HepG2 (cell line): ENCODE measurements at regions not wholly inside any gene's neighbourhood (a gene's known extent, or its start where the extent isn't known, plus 50 kb on each side); places are given as distances from the start of the nearest gene placed in this dataset.
A peak's percentile ranks its signal among the peaks of the same experiment; 100 is the strongest.
"Not testable (repeated sequence)": the region's sequence is repeated elsewhere in the genome, so short reads cannot be mapped to it uniquely, and the experiment has no call there.

Experiments used
- ATAC-seq: fragments of 200-7000 bp; cut with Tn5 transposase; 3 replicates; pipeline ENCODE4 v1.9.1; 2020; ENCODE audit warnings: mild to moderate bottlenecking, moderate library complexity
- BruUV-seq: library from RNA; stranded (reverse); fragments of 400-500 nt; replicated peaks from 2 replicates; lab custom pipeline; 2021; lab: Mats Ljungman, UMichigan
- CTCF ChIA-PET: fragments of 300-600 bp; formaldehyde crosslinking; extraction: SDS; loops from one replicate; lab custom pipeline; 2021; ENCODE audit warnings: low total read pairs, inconsistent platforms, low intra/inter-chr PET ratio; lab: Yijun Ruan, JAX
- POLR2A ChIA-PET: fragments of 350-600 bp; sonication (Branson Sonifier 250); formaldehyde crosslinking; loops from one replicate; lab custom pipeline; 2020; ENCODE audit warnings: antibody characterized with exemption, inconsistent platforms; lab: Yijun Ruan, JAX
- DNase-seq: peaks from one replicate; pipeline ENCODE4 v3.0.0-alpha.2; 2015; ENCODE audit warnings: low spot score
- FAIRE-seq: peaks from 3 replicates; lab custom pipeline; 2011; peaks lifted over from hg19 to GRCh38; lab: Jason Lieb, UNC
- H2AFZ ChIP-seq: one replicate; pipeline ENCODE4 v1.6.1; 2011; ENCODE audit warnings: low read length, inconsistent platforms
- H3K27ac ChIP-seq: fragments of 300-600 bp; 3 replicates; pipeline ENCODE4 v1.8.0; 2011; ENCODE audit warnings: mixed run types, mild to moderate bottlenecking, mixed read lengths, low read length, inconsistent platforms; ENCODE audit not compliant: insufficient read depth; ENCODE audit errors: extremely low read length
- H3K27me3 ChIP-seq, 2 experiments: fragments of 200-600 bp in 1 of 2; 2 replicates in 1 of 2; 3 replicates in 1 of 2; pipeline versions ENCODE4 v1.6.0 to v1.8.0; 2011; ENCODE audit warnings: low read length in 2 of 2, mild to moderate bottlenecking in 2 of 2, moderate library complexity in 2 of 2, inconsistent platforms in 1 of 2; ENCODE audit not compliant: insufficient read depth in 2 of 2, control insufficient read depth in 1 of 2
- H3K36me3 ChIP-seq, 2 experiments: fragments of 200-600 bp in 1 of 2; replicated peaks in 1 of 2; 2 replicates in 1 of 2; 3 replicates in 1 of 2; pipeline versions ENCODE4 v1.5.1 to v1.8.0; 2011; ENCODE audit warnings: low read length in 2 of 2, inconsistent platforms in 1 of 2; ENCODE audit not compliant: insufficient read depth in 2 of 2, control insufficient read depth in 1 of 2
- H3K4me1 ChIP-seq: 2 replicates; pipeline ENCODE4 v1.5.1; 2012; ENCODE audit warnings: low read length, inconsistent platforms; ENCODE audit not compliant: insufficient read depth
- H3K4me2 ChIP-seq: 2 replicates; pipeline ENCODE4 v1.6.0; 2011; ENCODE audit warnings: low read depth, low read length, inconsistent platforms
- H3K4me3 ChIP-seq, 3 experiments: fragments of 200-600 bp in 1 of 3; sonication (generic), shearing (Covaris generic) in 1 of 3; replicated peaks in 1 of 3; 2 replicates each; pipeline ENCODE4 v1.5.1; 2011 to 2016; ENCODE audit warnings: low read length in 3 of 3, inconsistent platforms in 2 of 3, low read depth in 2 of 3, mild to moderate bottlenecking in 2 of 3, control low read depth in 1 of 3, mixed read lengths in 1 of 3; ENCODE audit not compliant: insufficient read depth in 1 of 3
- H3K79me2 ChIP-seq: one replicate; pipeline ENCODE4 v1.6.1; 2011; ENCODE audit warnings: low read length, inconsistent platforms; ENCODE audit not compliant: insufficient read depth
- H3K9ac ChIP-seq: 2 replicates; pipeline ENCODE4 v1.6.0; 2011; ENCODE audit warnings: mild to moderate bottlenecking, low read depth, low read length, inconsistent platforms; ENCODE audit not compliant: insufficient read depth
- H3K9me3 ChIP-seq: 2 replicates; pipeline ENCODE4 v1.5.1; 2012; ENCODE audit warnings: mild to moderate bottlenecking, low read length
- H4K20me1 ChIP-seq: 2 replicates; pipeline ENCODE4 v1.6.0; 2011; ENCODE audit warnings: inconsistent platforms, mild to moderate bottlenecking, low read length, moderate library complexity; ENCODE audit not compliant: insufficient read depth
- WGBS: methylation state at CpG from one replicate; pipeline ENCODE4 v1.1.6; 2017; ENCODE audit warnings: low lambda C conversion rate; 5-methylcytosine and 5-hydroxymethylcytosine counted together
- in situ Hi-C: cut with HindIII; loops from 2 replicates; pipeline ENCODE4 v1.10.0; 2017; ENCODE audit warnings: low pct_unique_long_range_greater_than_20kb; ENCODE audit not compliant: extremely low pct_ligation_motif_present
- intact Hi-C: fragments of 100-400 bp; cut with micrococcal nuclease; formaldehyde crosslinking; loops from one replicate; pipeline ENCODE4 v1.10.0; 2022; ENCODE audit not compliant: unreplicated experiment

DNA sequence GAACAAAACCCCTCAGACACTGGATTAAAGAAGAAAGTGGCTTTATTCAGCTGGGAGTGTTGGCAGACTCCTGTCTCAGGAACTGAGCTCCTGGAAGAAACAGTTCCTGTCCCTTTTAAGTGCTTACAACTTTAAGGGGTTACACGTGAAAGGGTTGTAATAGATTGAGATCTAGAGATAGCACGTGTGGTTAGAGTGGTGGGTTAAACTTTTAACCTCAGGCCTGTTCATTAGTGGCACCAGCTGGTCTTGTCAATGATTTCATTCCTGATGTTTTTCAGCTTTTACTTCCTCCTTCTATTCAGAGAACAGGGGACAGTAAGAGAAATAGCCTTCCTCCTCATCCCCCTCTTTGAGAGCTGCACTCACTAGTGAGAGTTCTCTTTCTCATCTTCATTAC is 247.1 kb downstream of the TSPY10 start:
- in situ Hi-C loops, H4K20me1 ChIP-seq, intact Hi-C loops, H3K9ac ChIP-seq, H3K9me3 ChIP-seq, H2AFZ ChIP-seq, ATAC-seq, H3K79me2 ChIP-seq, POLR2A ChIA-PET, H3K27ac ChIP-seq, H3K4me1 ChIP-seq, CTCF ChIA-PET, BruUV-seq, H3K4me3 ChIP-seq, H3K27me3 ChIP-seq, FAIRE-seq, H3K4me2 ChIP-seq, H3K36me3 ChIP-seq, DNase-seq: not testable (repeated sequence)
- WGBS: no CpG with 5 or more reads among the region's 2 CpGs

DNA sequence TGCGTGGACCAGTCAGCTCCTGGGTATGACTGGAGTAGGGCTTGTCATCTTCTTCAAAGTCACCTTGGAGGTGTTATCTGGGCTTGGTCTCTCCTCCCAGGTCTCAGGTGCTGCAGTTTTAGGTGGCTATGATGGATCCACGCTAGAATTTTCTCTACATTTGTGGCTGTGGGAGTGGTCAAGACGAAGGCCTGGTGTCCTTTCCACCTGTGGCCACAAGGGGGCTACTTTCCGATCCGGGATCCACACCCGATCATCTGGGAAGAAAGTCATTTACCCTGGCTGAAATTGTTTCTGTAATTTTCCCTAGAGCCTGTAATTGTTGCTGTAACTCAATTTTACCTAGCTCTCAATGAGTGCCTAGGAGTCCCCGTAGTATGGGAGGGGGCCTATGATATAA is 248.0 kb downstream of the TSPY10 start:
- WGBS: no CpG with 5 or more reads among the region's 7 CpGs
- H3K9me3 ChIP-seq, intact Hi-C loops, H3K27me3 ChIP-seq, H3K9ac ChIP-seq, BruUV-seq, H3K4me3 ChIP-seq, CTCF ChIA-PET, H3K79me2 ChIP-seq, H4K20me1 ChIP-seq, H3K36me3 ChIP-seq, H3K4me2 ChIP-seq, in situ Hi-C loops, DNase-seq, H3K4me1 ChIP-seq, H3K27ac ChIP-seq, POLR2A ChIA-PET, H2AFZ ChIP-seq: not testable (repeated sequence)
- peak; percentile 60; the same call in 2 of the 3 replicates for ATAC-seq
- peak; percentile 86 for FAIRE-seq

DNA sequence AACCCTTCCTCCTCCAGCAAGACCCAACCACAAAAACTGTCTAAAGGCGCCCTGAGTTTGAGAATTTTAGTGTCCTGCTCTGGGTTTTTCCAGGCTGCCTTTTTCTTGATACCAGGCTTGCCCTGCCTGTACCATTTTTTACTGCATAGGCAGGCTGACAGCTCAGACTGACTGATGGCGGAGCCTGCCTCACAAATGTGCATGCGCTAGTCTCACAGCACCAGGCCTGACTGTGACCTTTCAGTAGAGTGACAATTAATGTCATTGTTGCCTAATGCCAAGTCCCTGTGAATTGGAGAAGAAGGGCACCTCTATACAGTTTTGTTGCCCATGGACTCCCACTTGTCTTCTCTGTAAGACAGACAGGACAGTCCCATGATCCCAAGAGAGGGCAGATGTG is 253.9 kb downstream of the TSPY10 start:
- H3K36me3 ChIP-seq, H3K4me1 ChIP-seq, intact Hi-C loops, BruUV-seq, H3K27ac ChIP-seq, H3K79me2 ChIP-seq, H3K4me3 ChIP-seq, H3K27me3 ChIP-seq, H3K9ac ChIP-seq, POLR2A ChIA-PET, FAIRE-seq, ATAC-seq, in situ Hi-C loops, H2AFZ ChIP-seq, DNase-seq, H3K9me3 ChIP-seq, CTCF ChIA-PET, H4K20me1 ChIP-seq, H3K4me2 ChIP-seq: not testable (repeated sequence)
- WGBS: no CpG with 5 or more reads among the region's 3 CpGs

DNA sequence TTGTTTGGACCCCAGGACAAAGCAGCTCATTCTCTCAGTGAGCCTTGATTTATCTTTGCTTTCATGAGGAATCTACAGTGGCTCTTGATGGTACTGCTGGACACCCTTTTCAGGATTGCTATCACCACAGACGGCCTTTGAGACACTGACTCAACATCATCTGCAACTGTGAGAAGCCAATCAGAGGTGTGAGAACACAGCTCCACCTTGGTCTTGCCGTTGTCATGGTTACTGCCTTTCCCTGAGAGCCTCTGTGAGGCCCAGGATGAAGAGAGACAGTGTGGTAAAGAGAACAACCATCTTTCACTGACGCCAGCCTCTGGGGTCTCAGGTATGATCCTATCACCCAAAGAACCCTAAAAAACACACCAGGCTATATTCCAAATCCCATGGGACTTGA is 270.2 kb downstream of the TSPY10 start:
- FAIRE-seq, POLR2A ChIA-PET, H3K4me1 ChIP-seq, H3K4me2 ChIP-seq, H3K9me3 ChIP-seq, H3K27me3 ChIP-seq, H3K9ac ChIP-seq, BruUV-seq, H3K4me3 ChIP-seq, H3K79me2 ChIP-seq, intact Hi-C loops, DNase-seq, in situ Hi-C loops, CTCF ChIA-PET, H4K20me1 ChIP-seq, H3K27ac ChIP-seq, ATAC-seq, H2AFZ ChIP-seq, H3K36me3 ChIP-seq: not testable (repeated sequence)
- WGBS: no CpG with 5 or more reads among the region's 3 CpGs
